ENCODE measurements at regions not wholly inside any gene's neighbourhood (a gene's known extent, or its start where the extent isn't known, plus 50 kb on each side); places are given as distances from the start of the nearest gene placed in this dataset.

DNA sequence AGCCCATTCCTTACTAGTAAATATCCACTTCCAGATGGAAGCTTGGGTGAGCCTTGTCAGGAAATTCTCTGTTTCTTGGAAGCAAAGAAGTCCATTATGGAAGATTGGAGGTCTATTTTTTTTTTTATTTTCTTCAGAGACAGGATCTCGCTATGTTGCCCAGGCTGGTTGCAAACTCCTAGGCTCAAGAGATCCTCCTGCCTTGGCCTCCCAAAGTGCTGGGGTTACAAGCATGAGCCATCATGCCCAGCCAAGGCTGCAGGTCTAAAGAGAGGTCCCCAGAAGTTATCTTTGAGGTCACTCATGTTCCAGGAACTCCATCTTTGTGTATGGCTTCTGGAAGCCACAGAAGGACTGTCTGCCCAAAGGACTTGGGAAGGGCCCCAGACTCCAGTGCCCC is 255.3 kb downstream of the LY86 start:
- TF ChIP-seq ZFP3 (CRISPR knock-in tag; IDR thresholded peaks at IDR 0.05), result no peak
- no peak for TF ChIP-seq ZNF70 (CRISPR knock-in tag; IDR thresholded peaks at IDR 0.05)
- no peak for TF ChIP-seq ARNTL (CRISPR knock-in tag; IDR thresholded peaks at IDR 0.05; ENCODE audit: borderline replicate concordance, low read depth)
- TF ChIP-seq, protein P1, sequence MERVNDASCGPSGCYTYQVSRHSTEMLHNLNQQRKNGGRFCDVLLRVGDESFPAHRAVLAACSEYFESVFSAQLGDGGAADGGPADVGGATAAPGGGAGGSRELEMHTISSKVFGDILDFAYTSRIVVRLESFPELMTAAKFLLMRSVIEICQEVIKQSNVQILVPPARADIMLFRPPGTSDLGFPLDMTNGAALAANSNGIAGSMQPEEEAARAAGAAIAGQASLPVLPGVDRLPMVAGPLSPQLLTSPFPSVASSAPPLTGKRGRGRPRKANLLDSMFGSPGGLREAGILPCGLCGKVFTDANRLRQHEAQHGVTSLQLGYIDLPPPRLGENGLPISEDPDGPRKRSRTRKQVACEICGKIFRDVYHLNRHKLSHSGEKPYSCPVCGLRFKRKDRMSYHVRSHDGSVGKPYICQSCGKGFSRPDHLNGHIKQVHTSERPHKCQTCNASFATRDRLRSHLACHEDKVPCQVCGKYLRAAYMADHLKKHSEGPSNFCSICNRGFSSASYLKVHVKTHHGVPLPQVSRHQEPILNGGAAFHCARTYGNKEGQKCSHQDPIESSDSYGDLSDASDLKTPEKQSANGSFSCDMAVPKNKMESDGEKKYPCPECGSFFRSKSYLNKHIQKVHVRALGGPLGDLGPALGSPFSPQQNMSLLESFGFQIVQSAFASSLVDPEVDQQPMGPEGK (CRISPR knock-in tag; IDR thresholded peaks at IDR 0.05; ENCODE audit: borderline replicate concordance), result no peak
- no peak for TF ChIP-seq ZC3H10 (CRISPR knock-in tag; IDR thresholded peaks at IDR 0.05)
- no peak for TF ChIP-seq ZNF8 (CRISPR knock-in tag; IDR thresholded peaks at IDR 0.05)
- TF ChIP-seq, protein P2, sequence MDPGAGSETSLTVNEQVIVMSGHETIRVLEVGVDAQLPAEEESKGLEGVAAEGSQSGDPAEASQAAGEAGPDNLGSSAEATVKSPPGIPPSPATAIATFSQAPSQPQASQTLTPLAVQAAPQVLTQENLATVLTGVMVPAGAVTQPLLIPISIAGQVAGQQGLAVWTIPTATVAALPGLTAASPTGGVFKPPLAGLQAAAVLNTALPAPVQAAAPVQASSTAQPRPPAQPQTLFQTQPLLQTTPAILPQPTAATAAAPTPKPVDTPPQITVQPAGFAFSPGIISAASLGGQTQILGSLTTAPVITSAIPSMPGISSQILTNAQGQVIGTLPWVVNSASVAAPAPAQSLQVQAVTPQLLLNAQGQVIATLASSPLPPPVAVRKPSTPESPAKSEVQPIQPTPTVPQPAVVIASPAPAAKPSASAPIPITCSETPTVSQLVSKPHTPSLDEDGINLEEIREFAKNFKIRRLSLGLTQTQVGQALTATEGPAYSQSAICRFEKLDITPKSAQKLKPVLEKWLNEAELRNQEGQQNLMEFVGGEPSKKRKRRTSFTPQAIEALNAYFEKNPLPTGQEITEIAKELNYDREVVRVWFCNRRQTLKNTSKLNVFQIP (CRISPR knock-in tag; IDR thresholded peaks at IDR 0.05; ENCODE audit: borderline replicate concordance, low read depth), result no peak

Data from SK-N-SH treated with all-trans-retinoic acid at 6 μM for 48 hours (cell line).